Adipocyte (in vitro differentiated cells): ENCODE measurements at regions not wholly inside any gene's neighbourhood (a gene's known extent, or its start where the extent isn't known, plus 50 kb on each side); places are given as distances from the start of the nearest gene placed in this dataset.
A peak's percentile ranks its signal among the peaks of the same experiment; 100 is the strongest.

Source experiments
- DNase-seq: peaks from one replicate; pipeline ENCODE4 v3.0.0-alpha.2; 2015; ENCODE audit warnings: low read depth
- H3K27me3 ChIP-seq: replicated peaks from 2 replicates; pipeline ENCODE4 v1.7.0; 2013; ENCODE audit warnings: mild to moderate bottlenecking, low read length, moderate library complexity; ENCODE audit not compliant: control insufficient read depth, insufficient read depth
- H3K36me3 ChIP-seq: 2 replicates; pipeline ENCODE4 v1.7.0; 2013; ENCODE audit warnings: low read length, mild to moderate bottlenecking, moderate library complexity; ENCODE audit not compliant: control insufficient read depth, insufficient read depth, severe bottlenecking
- H3K4me1 ChIP-seq: 2 replicates; pipeline ENCODE4 v1.7.0; 2013; ENCODE audit warnings: mild to moderate bottlenecking, low read length, moderate library complexity; ENCODE audit not compliant: control insufficient read depth, insufficient read depth
- H3K4me3 ChIP-seq: 2 replicates; pipeline ENCODE4 v1.7.0; 2013; ENCODE audit warnings: mild to moderate bottlenecking, low read length, moderate library complexity
- H3K9ac ChIP-seq: 2 replicates; pipeline ENCODE4 v1.7.0; 2013; ENCODE audit warnings: mild to moderate bottlenecking, low read length, moderate library complexity
- H3K9me3 ChIP-seq: 2 replicates; pipeline ENCODE4 v1.7.0; 2013; ENCODE audit warnings: mild to moderate bottlenecking, low read length, moderate library complexity; ENCODE audit not compliant: control insufficient read depth

DNA sequence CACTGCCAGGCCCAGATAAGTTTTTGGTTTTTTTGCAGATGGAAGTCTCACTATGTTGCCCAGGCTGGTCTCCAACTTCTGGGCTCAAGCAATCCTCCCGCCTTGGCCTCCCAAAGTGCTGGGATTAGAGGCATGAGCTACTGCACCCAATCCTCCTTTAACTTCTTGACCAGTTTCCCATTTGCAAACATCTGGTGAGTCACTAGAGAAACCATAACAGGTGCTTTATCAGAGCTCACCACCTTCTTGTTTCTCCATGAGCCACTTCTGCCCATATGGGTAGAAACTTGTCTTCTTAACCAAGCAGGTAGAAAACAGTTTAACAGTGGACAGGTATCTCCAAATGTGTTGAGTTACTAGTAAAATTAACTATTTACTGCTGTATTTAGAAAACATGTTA is 128.4 kb upstream of the AP1S2 start:
- H3K4me1 ChIP-seq, result no peaks in the 10 kb centered on the region
- no peak overlapping the region for H3K4me3 ChIP-seq
- DNase-seq, result no peak
- H3K27me3 ChIP-seq, result no peaks in the 10 kb centered on the region
- no peak overlapping the region for H3K9ac ChIP-seq
- H3K36me3 ChIP-seq, result no peaks in the 10 kb centered on the region
- peaks cover 6% of the 10 kb centered on the region for H3K9me3 ChIP-seq

DNA sequence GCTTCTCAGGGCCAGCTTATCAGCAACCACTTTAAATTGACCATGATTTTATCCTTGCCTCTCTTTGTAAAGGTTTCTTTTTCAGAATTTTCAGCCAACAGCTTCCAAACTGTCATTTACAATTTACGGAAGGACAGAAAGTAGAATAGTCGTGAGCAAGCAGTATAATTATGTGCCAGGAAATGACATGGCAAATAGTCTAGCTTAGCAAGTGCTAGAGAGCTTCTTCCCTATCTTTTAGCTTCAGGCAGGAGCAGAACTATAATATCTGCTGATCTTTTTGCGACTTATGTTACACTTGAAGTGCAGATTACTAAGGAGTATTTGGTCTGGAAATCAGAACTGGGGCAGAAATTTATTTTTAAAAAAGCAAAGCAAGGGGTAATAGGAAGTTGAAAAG is 123.0 kb upstream of the AP1S2 start:
- H3K4me1 ChIP-seq, result peaks cover 5% of the 10 kb centered on the region
- DNase-seq, result no peak
- no peak overlapping the region for H3K9ac ChIP-seq
- H3K4me3 ChIP-seq, result no peak overlapping the region
- no peaks in the 10 kb centered on the region for H3K9me3 ChIP-seq
- H3K27me3 ChIP-seq, result peaks cover 21% of the 10 kb centered on the region
- H3K36me3 ChIP-seq, result no peaks in the 10 kb centered on the region

GRCh38 chrX:15976396-15976795 is 121.8 kb upstream of the AP1S2 start:
- Histone ChIP-seq H3K9ac (no peak overlapping the region), H3K27me3 (peaks cover 30% of the 10 kb centered on the region), H3K36me3 (no peaks in the 10 kb centered on the region), H3K4me3 (no peak overlapping the region), H3K9me3 (no peaks in the 10 kb centered on the region), H3K4me1 (peaks cover 5% of the 10 kb centered on the region)
- no peak for DNase-seq

GRCh38 chrX:15973946-15974345 is 119.3 kb upstream of the AP1S2 start:
- no peak for DNase-seq
- peaks cover 5% of the 10 kb centered on the region for H3K4me1 ChIP-seq
- H3K27me3 ChIP-seq, result peaks cover 30% of the 10 kb centered on the region
- no peaks in the 10 kb centered on the region for H3K9me3 ChIP-seq
- no peak overlapping the region for H3K4me3 ChIP-seq
- H3K9ac ChIP-seq, result no peak overlapping the region
- no peaks in the 10 kb centered on the region for H3K36me3 ChIP-seq

- H3K4me1 ChIP-seq, result peaks cover 5% of the 10 kb centered on the region
- no peaks in the 10 kb centered on the region for H3K36me3 ChIP-seq
- no peak overlapping the region for H3K9ac ChIP-seq
- no peak for DNase-seq
- peaks cover 30% of the 10 kb centered on the region for H3K27me3 ChIP-seq
- no peaks in the 10 kb centered on the region for H3K9me3 ChIP-seq
- H3K4me3 ChIP-seq, result no peak overlapping the region
These were observed 118.7 kb upstream of the AP1S2 start for GRCh38 chrX:15973299-15973698.

GRCh38 chrX:15971696-15972095 is 117.1 kb upstream of the AP1S2 start:
- Histone ChIP-seq H3K36me3 (no peaks in the 10 kb centered on the region), H3K4me1 (peaks cover 5% of the 10 kb centered on the region), H3K9ac (no peak overlapping the region), H3K4me3 (no peak overlapping the region), H3K9me3 (no peaks in the 10 kb centered on the region), H3K27me3 (peaks cover 26% of the 10 kb centered on the region)
- no peak for DNase-seq

DNA sequence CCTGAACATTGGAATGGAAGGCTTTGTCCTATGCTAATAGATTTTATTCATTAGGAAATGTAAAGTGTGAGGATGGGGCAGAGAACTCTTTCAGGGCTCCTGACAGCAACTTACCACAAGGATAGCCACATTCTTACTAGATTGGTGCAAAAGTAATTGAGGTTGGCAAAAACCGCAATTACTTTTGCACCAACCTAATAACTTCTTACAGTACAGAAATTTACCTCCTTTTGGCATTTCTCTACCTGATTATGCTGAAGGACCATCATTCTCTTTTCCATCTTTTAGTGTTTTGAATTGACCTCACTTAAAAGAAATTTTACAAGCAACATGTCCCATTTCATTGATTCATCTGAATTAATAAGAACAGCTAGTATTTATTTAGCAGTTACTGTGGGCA is 109.2 kb upstream of the AP1S2 start:
- H3K4me3 ChIP-seq, result no peak overlapping the region
- no peak overlapping the region for H3K9ac ChIP-seq
- no peaks in the 10 kb centered on the region for H3K4me1 ChIP-seq
- H3K9me3 ChIP-seq, result no peaks in the 10 kb centered on the region
- H3K27me3 ChIP-seq, result peaks cover 4% of the 10 kb centered on the region
- no peaks in the 10 kb centered on the region for H3K36me3 ChIP-seq
- no peak for DNase-seq

GRCh38 chrX:15960237-15960636 is 105.6 kb upstream of the AP1S2 start:
- Histone ChIP-seq H3K27me3 (no peaks in the 10 kb centered on the region), H3K4me3 (no peak overlapping the region), H3K36me3 (no peaks in the 10 kb centered on the region), H3K9me3 (no peaks in the 10 kb centered on the region), H3K9ac (no peak overlapping the region), H3K4me1 (no peaks in the 10 kb centered on the region)
- no peak for DNase-seq

DNA sequence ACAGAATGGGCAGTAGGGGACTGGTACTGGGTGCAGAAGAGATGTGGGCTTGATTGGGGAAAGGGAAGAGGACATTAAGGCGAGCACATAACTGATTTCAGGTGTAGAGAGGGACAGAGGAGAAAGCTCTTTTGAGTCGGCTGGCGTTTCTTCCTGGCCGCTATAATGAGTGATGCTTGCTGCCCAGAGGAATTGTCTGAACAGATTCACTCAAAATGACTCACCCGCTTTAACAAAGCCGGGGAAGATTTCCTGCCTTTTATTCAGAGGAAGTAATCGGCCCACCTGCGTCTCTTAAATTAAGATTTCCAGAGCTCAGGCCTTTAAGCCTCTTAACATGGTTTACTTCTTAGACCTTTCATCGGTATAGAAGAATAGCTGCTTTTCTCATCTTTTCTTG is 102.1 kb upstream of the AP1S2 start:
- Histone ChIP-seq H3K9me3 (no peaks in the 10 kb centered on the region), H3K36me3 (no peaks in the 10 kb centered on the region), H3K4me1 (no peaks in the 10 kb centered on the region), H3K9ac (no peak overlapping the region), H3K4me3 (no peak overlapping the region), H3K27me3 (no peaks in the 10 kb centered on the region)
- DNase-seq, result peak; percentile 29

GRCh38 chrX:15953801-15954200 is 99.2 kb upstream of the AP1S2 start:
- Histone ChIP-seq H3K27me3 (no peaks in the 10 kb centered on the region), H3K4me3 (no peak overlapping the region), H3K9ac (no peak overlapping the region), H3K36me3 (no peaks in the 10 kb centered on the region), H3K9me3 (no peaks in the 10 kb centered on the region), H3K4me1 (no peaks in the 10 kb centered on the region)
- no peak for DNase-seq

DNA sequence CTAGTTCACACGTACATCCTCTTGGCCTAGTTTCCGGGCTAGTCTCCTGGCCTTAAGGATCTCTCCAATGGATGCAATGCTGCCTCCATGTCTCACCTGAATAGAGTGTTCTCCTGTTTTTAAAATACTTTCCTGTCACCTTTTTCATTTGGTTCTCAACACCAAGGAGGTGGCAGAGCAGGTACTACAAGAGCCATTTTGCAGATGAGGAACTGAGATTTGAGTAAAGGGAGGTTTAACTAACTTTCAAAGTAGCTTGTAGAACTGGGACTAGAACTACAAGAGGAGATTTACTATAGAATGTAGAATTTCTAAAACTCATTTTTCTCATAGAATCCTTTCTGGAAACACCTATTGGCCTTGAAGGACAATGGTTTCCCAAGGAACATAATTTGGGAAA is 97.6 kb upstream of the AP1S2 start:
- no peak overlapping the region for H3K4me3 ChIP-seq
- no peaks in the 10 kb centered on the region for H3K36me3 ChIP-seq
- H3K4me1 ChIP-seq, result peaks cover 9% of the 10 kb centered on the region
- DNase-seq, result no peak
- no peaks in the 10 kb centered on the region for H3K9me3 ChIP-seq
- H3K27me3 ChIP-seq, result no peaks in the 10 kb centered on the region
- H3K9ac ChIP-seq, result no peak overlapping the region

GRCh38 chrX:15948318-15948660 is 93.7 kb upstream of the AP1S2 start:
- H3K4me3 ChIP-seq, result no peak overlapping the region
- no peaks in the 10 kb centered on the region for H3K9me3 ChIP-seq
- H3K27me3 ChIP-seq, result no peaks in the 10 kb centered on the region
- no peak overlapping the region for H3K9ac ChIP-seq
- no peak for DNase-seq
- peaks cover 10% of the 10 kb centered on the region for H3K4me1 ChIP-seq
- no peaks in the 10 kb centered on the region for H3K36me3 ChIP-seq
